Ishikawa (cell line): ENCODE measurements at regions not wholly inside any gene's neighbourhood (a gene's known extent, or its start where the extent isn't known, plus 50 kb on each side); places are given as distances from the start of the nearest gene placed in this dataset.

Experiments used
- CEBPB ChIP-seq: IDR thresholded peaks from 2 replicates; pipeline ENCODE4 v1.6.1; 2012
- CREB1 ChIP-seq: IDR thresholded peaks from 2 replicates; pipeline ENCODE4 v1.6.1; 2012; ENCODE audit warnings: low read depth
- EGR1 ChIP-seq: IDR thresholded peaks from 2 replicates; pipeline ENCODE4 v1.6.1; 2012
- EP300 ChIP-seq: IDR thresholded peaks from 2 replicates; pipeline ENCODE4 v1.6.1; 2012; ENCODE audit warnings: borderline replicate concordance
- FOXM1 ChIP-seq: IDR thresholded peaks from 2 replicates; pipeline ENCODE4 v1.6.1; 2012; ENCODE audit warnings: low read depth, borderline replicate concordance
- NFIC ChIP-seq: IDR thresholded peaks from 2 replicates; pipeline ENCODE4 v1.6.1; 2012
- RAD21 ChIP-seq: IDR thresholded peaks from 2 replicates; pipeline ENCODE4 v1.6.1; 2012; ENCODE audit warnings: low read depth
- TAF1 ChIP-seq: IDR thresholded peaks from 2 replicates; pipeline ENCODE4 v1.6.1; 2012; ENCODE audit warnings: low read depth, mild to moderate bottlenecking
- TCF12 ChIP-seq: IDR thresholded peaks from 2 replicates; pipeline ENCODE4 v1.6.1; 2012; ENCODE audit warnings: low read depth
- TEAD4 ChIP-seq: IDR thresholded peaks from 2 replicates; pipeline ENCODE4 v1.6.1; 2012
- YY1 ChIP-seq: IDR thresholded peaks from 2 replicates; pipeline ENCODE4 v1.6.1; 2012; ENCODE audit warnings: low read depth
- ZBTB7A ChIP-seq: IDR thresholded peaks from 2 replicates; pipeline ENCODE4 v1.6.1; 2012; ENCODE audit warnings: low read depth
- TF ChIP-seq, protein P1 (sequence below): IDR thresholded peaks from 2 replicates; pipeline ENCODE4 v1.6.1; 2012
- TF ChIP-seq, protein P2 (sequence below): IDR thresholded peaks from 2 replicates; pipeline ENCODE4 v1.6.1; 2012; ENCODE audit warnings: low read depth, mild to moderate bottlenecking
- TF ChIP-seq, protein P3 (sequence below): IDR thresholded peaks from 2 replicates; pipeline ENCODE4 v1.6.1; 2012

DNA sequence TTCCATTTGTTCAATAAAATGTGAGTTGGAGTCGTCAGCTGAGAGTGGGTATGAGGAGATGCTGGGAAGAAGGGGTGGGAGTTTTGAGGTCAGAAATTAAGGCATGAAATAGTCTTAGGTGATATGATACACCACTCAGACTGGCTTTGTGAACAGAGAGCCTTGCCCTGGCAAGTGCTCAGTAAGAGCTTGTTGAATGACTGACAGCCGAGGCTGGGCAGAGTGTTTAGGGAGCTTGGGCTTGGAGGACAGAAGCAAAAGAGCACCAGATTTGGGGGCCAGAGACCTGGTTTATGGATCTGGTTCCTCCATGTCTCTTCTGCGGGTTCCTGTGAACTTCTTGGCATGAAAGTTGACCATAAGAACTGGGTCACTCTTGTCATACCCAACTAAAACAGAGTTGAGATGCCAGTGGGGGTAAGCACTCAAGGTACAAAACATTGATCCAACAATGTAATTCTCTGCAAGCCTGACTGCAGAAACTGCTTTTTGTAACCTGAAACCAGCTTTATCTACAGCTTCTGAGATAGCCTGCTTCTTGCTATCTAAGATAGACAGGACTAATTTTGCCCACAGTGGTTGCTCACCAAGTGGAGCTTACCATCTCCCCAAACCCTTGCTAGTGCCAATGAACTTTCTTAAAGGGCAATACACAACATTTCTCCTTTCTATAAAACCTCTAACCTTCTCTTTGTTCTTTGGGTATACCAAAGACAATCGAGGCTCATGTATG is 126.4 kb downstream of the TENT5C start:
- no peak for TF ChIP-seq EP300
- TF ChIP-seq NFIC, result no peak
- TF ChIP-seq RAD21, result no peak
- TF ChIP-seq TAF1, result no peak
- TF ChIP-seq, protein P1, sequence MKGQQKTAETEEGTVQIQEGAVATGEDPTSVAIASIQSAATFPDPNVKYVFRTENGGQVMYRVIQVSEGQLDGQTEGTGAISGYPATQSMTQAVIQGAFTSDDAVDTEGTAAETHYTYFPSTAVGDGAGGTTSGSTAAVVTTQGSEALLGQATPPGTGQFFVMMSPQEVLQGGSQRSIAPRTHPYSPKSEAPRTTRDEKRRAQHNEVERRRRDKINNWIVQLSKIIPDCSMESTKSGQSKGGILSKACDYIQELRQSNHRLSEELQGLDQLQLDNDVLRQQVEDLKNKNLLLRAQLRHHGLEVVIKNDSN, result no peak
- no peak for TF ChIP-seq TEAD4
- TF ChIP-seq CEBPB, result no peak
- TF ChIP-seq FOXM1, result no peak
- TF ChIP-seq, protein P2, sequence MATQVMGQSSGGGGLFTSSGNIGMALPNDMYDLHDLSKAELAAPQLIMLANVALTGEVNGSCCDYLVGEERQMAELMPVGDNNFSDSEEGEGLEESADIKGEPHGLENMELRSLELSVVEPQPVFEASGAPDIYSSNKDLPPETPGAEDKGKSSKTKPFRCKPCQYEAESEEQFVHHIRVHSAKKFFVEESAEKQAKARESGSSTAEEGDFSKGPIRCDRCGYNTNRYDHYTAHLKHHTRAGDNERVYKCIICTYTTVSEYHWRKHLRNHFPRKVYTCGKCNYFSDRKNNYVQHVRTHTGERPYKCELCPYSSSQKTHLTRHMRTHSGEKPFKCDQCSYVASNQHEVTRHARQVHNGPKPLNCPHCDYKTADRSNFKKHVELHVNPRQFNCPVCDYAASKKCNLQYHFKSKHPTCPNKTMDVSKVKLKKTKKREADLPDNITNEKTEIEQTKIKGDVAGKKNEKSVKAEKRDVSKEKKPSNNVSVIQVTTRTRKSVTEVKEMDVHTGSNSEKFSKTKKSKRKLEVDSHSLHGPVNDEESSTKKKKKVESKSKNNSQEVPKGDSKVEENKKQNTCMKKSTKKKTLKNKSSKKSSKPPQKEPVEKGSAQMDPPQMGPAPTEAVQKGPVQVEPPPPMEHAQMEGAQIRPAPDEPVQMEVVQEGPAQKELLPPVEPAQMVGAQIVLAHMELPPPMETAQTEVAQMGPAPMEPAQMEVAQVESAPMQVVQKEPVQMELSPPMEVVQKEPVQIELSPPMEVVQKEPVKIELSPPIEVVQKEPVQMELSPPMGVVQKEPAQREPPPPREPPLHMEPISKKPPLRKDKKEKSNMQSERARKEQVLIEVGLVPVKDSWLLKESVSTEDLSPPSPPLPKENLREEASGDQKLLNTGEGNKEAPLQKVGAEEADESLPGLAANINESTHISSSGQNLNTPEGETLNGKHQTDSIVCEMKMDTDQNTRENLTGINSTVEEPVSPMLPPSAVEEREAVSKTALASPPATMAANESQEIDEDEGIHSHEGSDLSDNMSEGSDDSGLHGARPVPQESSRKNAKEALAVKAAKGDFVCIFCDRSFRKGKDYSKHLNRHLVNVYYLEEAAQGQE, result no peak
- TF ChIP-seq TCF12, result no peak
- TF ChIP-seq, protein P3, sequence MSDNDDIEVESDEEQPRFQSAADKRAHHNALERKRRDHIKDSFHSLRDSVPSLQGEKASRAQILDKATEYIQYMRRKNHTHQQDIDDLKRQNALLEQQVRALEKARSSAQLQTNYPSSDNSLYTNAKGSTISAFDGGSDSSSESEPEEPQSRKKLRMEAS, result no peak
- no peak for TF ChIP-seq YY1
- no peak for TF ChIP-seq EGR1

DNA sequence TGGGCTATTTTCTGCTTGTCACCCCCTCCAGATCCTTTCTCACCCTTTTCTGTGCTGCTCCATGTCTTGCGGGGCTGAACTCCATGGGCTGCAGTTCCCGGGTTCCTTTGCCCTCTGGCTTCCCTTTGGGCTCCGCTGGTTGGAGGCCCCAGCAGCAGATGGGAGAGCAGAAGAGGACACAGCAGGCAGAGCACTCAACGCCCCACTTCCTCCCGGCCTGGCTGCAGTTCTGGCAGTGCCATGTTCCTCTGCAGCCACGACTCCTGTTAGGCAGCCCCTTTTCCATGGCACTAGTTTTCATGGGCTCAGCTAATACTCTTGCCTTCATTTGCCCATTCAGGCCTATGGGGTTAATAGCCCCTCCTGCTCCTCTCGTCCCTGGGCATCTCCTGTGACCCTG is 127.1 kb downstream of the TENT5C start:
- TF ChIP-seq, protein P3, result no peak
- TF ChIP-seq EGR1 (no peak), NFIC (no peak), FOXM1 (no peak), TAF1 (no peak), TCF12 (no peak), CEBPB (no peak), RAD21 (no peak), TEAD4 (no peak), CREB1 (no peak), EP300 (no peak), ZBTB7A (no peak), YY1 (no peak)
- TF ChIP-seq, protein P2, result no peak
- TF ChIP-seq, protein P1, result no peak

DNA sequence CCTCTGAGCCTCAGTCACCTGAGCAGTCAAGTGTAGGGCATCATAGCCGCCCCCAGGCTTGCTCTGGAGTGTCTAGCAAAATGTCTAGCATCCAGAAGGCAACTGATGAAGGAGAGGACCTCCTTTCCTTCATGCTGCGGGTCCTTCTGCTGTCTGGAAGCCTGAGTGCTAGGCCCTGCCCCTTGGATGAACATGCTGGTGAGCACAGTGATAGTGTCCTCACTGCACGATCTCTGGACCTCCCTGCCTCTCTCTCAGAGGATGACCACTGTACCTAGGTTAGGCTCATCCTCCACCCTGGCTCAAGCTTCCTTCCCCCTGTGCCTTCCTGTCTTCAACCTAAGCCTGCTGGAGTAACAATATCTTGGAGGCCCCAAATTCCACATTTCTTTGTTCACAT is 128.6 kb downstream of the TENT5C start:
- TF ChIP-seq TAF1, result no peak
- no peak for TF ChIP-seq NFIC
- TF ChIP-seq TEAD4, result no peak
- no peak for TF ChIP-seq CEBPB
- TF ChIP-seq, protein P3, result no peak
- TF ChIP-seq RAD21, result no peak
- no peak for TF ChIP-seq TCF12
- TF ChIP-seq, protein P1, result no peak
- no peak for TF ChIP-seq EP300
- no peak for TF ChIP-seq CREB1
- no peak for TF ChIP-seq ZBTB7A
- TF ChIP-seq, protein P2, result no peak
- TF ChIP-seq YY1, result no peak
- no peak for TF ChIP-seq EGR1
- TF ChIP-seq FOXM1, result no peak
